Neural cell (in vitro differentiated cells): ENCODE measurements at regions not wholly inside any gene's neighbourhood (a gene's known extent, or its start where the extent isn't known, plus 50 kb on each side); places are given as distances from the start of the nearest gene placed in this dataset.
A peak's percentile ranks its signal among the peaks of the same experiment; 100 is the strongest.

Experiments used
- H2AFZ ChIP-seq: fragments of 200-600, 300-800 bp; sonication (generic), shearing (Covaris generic); 2 replicates; pipeline ENCODE4 v1.6.0; 2014; ENCODE audit warnings: low read depth, mild to moderate bottlenecking, antibody characterized with exemption, low read length, moderate library complexity
- H3F3A ChIP-seq: fragments of 200-600 bp; shearing (Covaris generic); 2 replicates; pipeline ENCODE4 v1.6.1; 2016; ENCODE audit warnings: mild to moderate bottlenecking, moderate library complexity, mixed read lengths, antibody characterized with exemption, low read length; ENCODE audit not compliant: insufficient read depth, poor library complexity, severe bottlenecking
- H3K27ac ChIP-seq: fragments of 200-600, 300-800 bp; sonication (generic), shearing (Covaris generic); 2 replicates; pipeline ENCODE4 v1.5.1; 2014; ENCODE audit warnings: mild to moderate bottlenecking, low read length, moderate library complexity
- H3K27me3 ChIP-seq: fragments of 300-800, 200-600 bp; sonication (generic), shearing (Covaris generic); 2 replicates; pipeline ENCODE4 v1.6.0; 2014; ENCODE audit warnings: mild to moderate bottlenecking, low read depth, low read length, moderate library complexity; ENCODE audit not compliant: insufficient read depth
- H3K36me3 ChIP-seq: fragments of 300-800, 200-600 bp; sonication (generic), shearing (Covaris generic); 2 replicates; pipeline ENCODE4 v1.5.1; 2014; ENCODE audit warnings: mild to moderate bottlenecking, antibody characterized with exemption, low read length, moderate library complexity; ENCODE audit not compliant: insufficient read depth
- H3K4me2 ChIP-seq: fragments of 300-800, 200-600 bp; sonication (generic), shearing (Covaris generic); 2 replicates; pipeline ENCODE4 v1.6.0; 2014; ENCODE audit warnings: mild to moderate bottlenecking, low read length
- H3K4me3 ChIP-seq: fragments of 300-800, 200-600 bp; sonication (generic), shearing (Covaris generic); 2 replicates; pipeline ENCODE4 v1.5.1; 2014; ENCODE audit warnings: mild to moderate bottlenecking, low read length, moderate library complexity
- H3K79me2 ChIP-seq: fragments of 200-600 bp; shearing (Covaris generic); replicated peaks from 2 replicates; pipeline ENCODE4 v1.6.0; 2014; ENCODE audit warnings: mild to moderate bottlenecking, low read length, moderate library complexity; ENCODE audit not compliant: insufficient read depth
- H3K9ac ChIP-seq: fragments of 300-800, 200-600 bp; sonication (generic), shearing (Covaris generic); 2 replicates; pipeline ENCODE4 v1.6.1; 2016; ENCODE audit warnings: mild to moderate bottlenecking, low read length, mixed read lengths
- H3K9me2 ChIP-seq: fragments of 200-600 bp; shearing (Covaris generic); 2 replicates; pipeline ENCODE4 v1.6.1; 2016; ENCODE audit warnings: mild to moderate bottlenecking, low read length, mixed read lengths; ENCODE audit not compliant: insufficient read depth
- H3K9me3 ChIP-seq: fragments of 200-600, 300-800 bp; sonication (generic), shearing (Covaris generic); 2 replicates; pipeline ENCODE4 v1.6.1; 2016; ENCODE audit warnings: mild to moderate bottlenecking, mixed run types, low read length, moderate library complexity, mixed read lengths
- H4K20me1 ChIP-seq: fragments of 200-600 bp; shearing (Covaris generic); 2 replicates; pipeline ENCODE4 v1.6.1; 2016; ENCODE audit warnings: mild to moderate bottlenecking, mixed run types; ENCODE audit not compliant: insufficient read depth
- EP300 ChIP-seq: fragments of 450-650 bp; conservative IDR thresholded peaks from 2 replicates; pipeline ENCODE4 v1.6.1; 2014; ENCODE audit warnings: antibody characterized with exemption, mild to moderate bottlenecking, moderate library complexity; ENCODE audit not compliant: poor library complexity, severe bottlenecking
- EZH2 ChIP-seq: fragments of 200-600, 300-800 bp; shearing (Covaris generic), sonication (generic); IDR thresholded peaks from 2 replicates; pipeline ENCODE4 v1.6.1; 2014; ENCODE audit warnings: antibody characterized with exemption, low read length, borderline replicate concordance, mild to moderate bottlenecking; ENCODE audit not compliant: insufficient read depth, poor library complexity, severe bottlenecking
- MXI1 ChIP-seq: fragments of 450-650 bp; conservative IDR thresholded peaks from 2 replicates; pipeline ENCODE4 v1.6.1; 2014; ENCODE audit warnings: antibody characterized with exemption, mild to moderate bottlenecking; ENCODE audit not compliant: poor library complexity, severe bottlenecking
- POLR2AphosphoS5 ChIP-seq: IDR thresholded peaks from 2 replicates; pipeline ENCODE4 v1.6.1; 2012
- RAD21 ChIP-seq: fragments of 450-650 bp; conservative IDR thresholded peaks from 2 replicates; pipeline ENCODE4 v1.6.1; 2014; ENCODE audit warnings: antibody characterized with exemption, mild to moderate bottlenecking, moderate library complexity
- SMC3 ChIP-seq: fragments of 450-650 bp; conservative IDR thresholded peaks from 2 replicates; pipeline ENCODE4 v1.6.1; 2014; ENCODE audit warnings: antibody characterized with exemption, mild to moderate bottlenecking, moderate library complexity; ENCODE audit not compliant: poor library complexity
- TAF1 ChIP-seq: IDR thresholded peaks from 2 replicates; pipeline ENCODE4 v1.6.1; 2012; ENCODE audit warnings: low read depth
- TF ChIP-seq, protein P1 (sequence below): IDR thresholded peaks from 2 replicates; pipeline ENCODE4 v1.6.1; 2012; ENCODE audit warnings: borderline replicate concordance
- TF ChIP-seq, protein P2 (sequence below): fragments of 450-650 bp; IDR thresholded peaks from 2 replicates; pipeline ENCODE4 v1.5.1; 2014; ENCODE audit warnings: antibody characterized with exemption, mild to moderate bottlenecking, moderate library complexity; ENCODE audit not compliant: poor library complexity, severe bottlenecking

DNA sequence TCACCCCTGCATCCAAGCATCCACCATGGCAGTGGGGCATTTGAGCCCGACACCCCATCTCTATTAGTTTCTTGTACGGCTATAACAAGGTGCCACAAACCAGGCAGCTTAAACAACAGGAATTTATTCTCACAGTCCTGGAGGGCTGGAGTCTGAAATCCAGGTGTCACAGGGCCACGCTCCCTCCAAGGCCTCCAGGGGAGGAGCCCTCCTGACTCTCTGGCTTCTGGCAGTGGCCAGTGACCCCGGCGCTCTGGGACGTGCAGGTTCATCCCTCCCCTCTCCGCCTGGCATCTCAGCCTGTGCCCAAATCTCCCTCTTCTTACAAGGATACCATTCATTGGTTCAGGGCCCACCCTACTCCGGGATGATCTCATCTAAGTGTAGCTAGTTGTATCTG is 394.5 kb upstream of the IRX1 start:
- H4K20me1 ChIP-seq = no peaks in the 10 kb centered on the region
- H3K27me3 ChIP-seq = no peaks in the 10 kb centered on the region
- H3F3A ChIP-seq = no peaks in the 10 kb centered on the region
- H3K27ac ChIP-seq = no peak overlapping the region
- H3K4me2 ChIP-seq = no peak overlapping the region
- H3K36me3 ChIP-seq = no peaks in the 10 kb centered on the region
- peaks cover 4% of the 10 kb centered on the region for H3K9me3 ChIP-seq
- no peaks in the 10 kb centered on the region for H3K79me2 ChIP-seq
- H3K4me3 ChIP-seq = no peak overlapping the region
- H2AFZ ChIP-seq = no peak overlapping the region
- no peak for TF ChIP-seq MXI1
- no peak for TF ChIP-seq TAF1
- no peak for TF ChIP-seq RAD21
- TF ChIP-seq, protein P1, sequence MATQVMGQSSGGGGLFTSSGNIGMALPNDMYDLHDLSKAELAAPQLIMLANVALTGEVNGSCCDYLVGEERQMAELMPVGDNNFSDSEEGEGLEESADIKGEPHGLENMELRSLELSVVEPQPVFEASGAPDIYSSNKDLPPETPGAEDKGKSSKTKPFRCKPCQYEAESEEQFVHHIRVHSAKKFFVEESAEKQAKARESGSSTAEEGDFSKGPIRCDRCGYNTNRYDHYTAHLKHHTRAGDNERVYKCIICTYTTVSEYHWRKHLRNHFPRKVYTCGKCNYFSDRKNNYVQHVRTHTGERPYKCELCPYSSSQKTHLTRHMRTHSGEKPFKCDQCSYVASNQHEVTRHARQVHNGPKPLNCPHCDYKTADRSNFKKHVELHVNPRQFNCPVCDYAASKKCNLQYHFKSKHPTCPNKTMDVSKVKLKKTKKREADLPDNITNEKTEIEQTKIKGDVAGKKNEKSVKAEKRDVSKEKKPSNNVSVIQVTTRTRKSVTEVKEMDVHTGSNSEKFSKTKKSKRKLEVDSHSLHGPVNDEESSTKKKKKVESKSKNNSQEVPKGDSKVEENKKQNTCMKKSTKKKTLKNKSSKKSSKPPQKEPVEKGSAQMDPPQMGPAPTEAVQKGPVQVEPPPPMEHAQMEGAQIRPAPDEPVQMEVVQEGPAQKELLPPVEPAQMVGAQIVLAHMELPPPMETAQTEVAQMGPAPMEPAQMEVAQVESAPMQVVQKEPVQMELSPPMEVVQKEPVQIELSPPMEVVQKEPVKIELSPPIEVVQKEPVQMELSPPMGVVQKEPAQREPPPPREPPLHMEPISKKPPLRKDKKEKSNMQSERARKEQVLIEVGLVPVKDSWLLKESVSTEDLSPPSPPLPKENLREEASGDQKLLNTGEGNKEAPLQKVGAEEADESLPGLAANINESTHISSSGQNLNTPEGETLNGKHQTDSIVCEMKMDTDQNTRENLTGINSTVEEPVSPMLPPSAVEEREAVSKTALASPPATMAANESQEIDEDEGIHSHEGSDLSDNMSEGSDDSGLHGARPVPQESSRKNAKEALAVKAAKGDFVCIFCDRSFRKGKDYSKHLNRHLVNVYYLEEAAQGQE = no peak
- no peak for TF ChIP-seq EP300
- no peak for TF ChIP-seq EZH2
- TF ChIP-seq, protein P2, sequence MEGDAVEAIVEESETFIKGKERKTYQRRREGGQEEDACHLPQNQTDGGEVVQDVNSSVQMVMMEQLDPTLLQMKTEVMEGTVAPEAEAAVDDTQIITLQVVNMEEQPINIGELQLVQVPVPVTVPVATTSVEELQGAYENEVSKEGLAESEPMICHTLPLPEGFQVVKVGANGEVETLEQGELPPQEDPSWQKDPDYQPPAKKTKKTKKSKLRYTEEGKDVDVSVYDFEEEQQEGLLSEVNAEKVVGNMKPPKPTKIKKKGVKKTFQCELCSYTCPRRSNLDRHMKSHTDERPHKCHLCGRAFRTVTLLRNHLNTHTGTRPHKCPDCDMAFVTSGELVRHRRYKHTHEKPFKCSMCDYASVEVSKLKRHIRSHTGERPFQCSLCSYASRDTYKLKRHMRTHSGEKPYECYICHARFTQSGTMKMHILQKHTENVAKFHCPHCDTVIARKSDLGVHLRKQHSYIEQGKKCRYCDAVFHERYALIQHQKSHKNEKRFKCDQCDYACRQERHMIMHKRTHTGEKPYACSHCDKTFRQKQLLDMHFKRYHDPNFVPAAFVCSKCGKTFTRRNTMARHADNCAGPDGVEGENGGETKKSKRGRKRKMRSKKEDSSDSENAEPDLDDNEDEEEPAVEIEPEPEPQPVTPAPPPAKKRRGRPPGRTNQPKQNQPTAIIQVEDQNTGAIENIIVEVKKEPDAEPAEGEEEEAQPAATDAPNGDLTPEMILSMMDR = no peak
- TF ChIP-seq SMC3 = no peak
- TF ChIP-seq POLR2AphosphoS5 = no peak
- no peaks in the 10 kb centered on the region for H3K9me2 ChIP-seq
- no peak overlapping the region for H3K9ac ChIP-seq

DNA sequence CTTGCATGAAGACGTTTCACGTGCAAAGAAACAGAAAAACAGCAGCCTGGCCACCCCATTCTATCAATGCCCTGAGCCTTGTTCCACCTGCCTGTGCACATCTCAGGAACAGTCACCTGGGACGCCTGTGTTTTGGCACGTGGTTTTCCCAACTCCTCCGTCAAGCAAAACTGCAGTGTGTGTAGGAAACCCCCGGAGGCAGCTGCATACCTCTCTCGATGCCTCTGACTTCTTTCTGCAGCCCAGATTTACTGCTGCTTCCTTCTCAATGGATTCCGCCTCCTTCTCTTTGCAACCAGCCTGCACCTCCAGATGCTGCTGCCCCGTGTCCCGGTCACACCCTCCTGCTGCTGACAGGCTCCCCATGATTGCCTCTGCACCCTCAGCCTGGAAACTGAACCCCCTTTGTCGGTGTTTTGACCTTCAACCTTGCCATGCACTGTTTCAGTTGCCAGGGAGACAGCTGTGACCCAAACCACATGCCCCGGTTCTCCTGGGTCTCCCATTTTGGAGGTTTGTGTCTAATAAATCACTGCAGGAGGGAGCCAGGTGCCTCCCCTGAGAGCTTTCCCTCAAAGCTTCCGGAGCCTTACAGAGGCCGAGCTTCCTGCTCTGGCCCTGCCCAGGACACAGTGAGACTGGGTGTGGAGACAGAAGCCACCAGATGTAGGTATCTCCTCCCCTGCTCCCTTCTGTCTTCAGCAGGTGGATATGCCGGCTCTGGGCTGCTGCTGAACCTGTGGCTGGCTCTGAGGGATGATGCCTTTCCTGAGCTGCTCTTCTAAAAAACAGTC is 395.5 kb upstream of the IRX1 start:
- Histone ChIP-seq H3K79me2 (no peaks in the 10 kb centered on the region), H3K9ac (no peak overlapping the region), H3K36me3 (no peaks in the 10 kb centered on the region), H3K27me3 (no peaks in the 10 kb centered on the region), H2AFZ (no peak overlapping the region), H3F3A (no peaks in the 10 kb centered on the region), H3K4me3 (no peak overlapping the region), H3K27ac (no peak overlapping the region), H3K9me2 (no peaks in the 10 kb centered on the region), H3K4me2 (no peak overlapping the region), H4K20me1 (no peaks in the 10 kb centered on the region), H3K9me3 (peaks cover 4% of the 10 kb centered on the region)
- TF ChIP-seq, protein P2 = peak; percentile 22
- TF ChIP-seq RAD21 (no peak), POLR2AphosphoS5 (no peak)
